Skeletal muscle cell (primary cell): ENCODE measurements at regions not wholly inside any gene's neighbourhood (a gene's known extent, or its start where the extent isn't known, plus 50 kb on each side); places are given as distances from the start of the nearest gene placed in this dataset.
"Not testable (repeated sequence)": the region's sequence is repeated elsewhere in the genome, so short reads cannot be mapped to it uniquely, and the experiment has no call there.

Experiments used
- DNase-seq: peaks from one replicate; pipeline ENCODE4 v3.0.0-alpha.2; 2010; ENCODE audit warnings: low read depth
- H3K4me3 ChIP-seq: 2 replicates; pipeline ENCODE4 v1.5.1; 2011; ENCODE audit warnings: low read depth, mild to moderate bottlenecking, control low read depth, low read length, moderate library complexity

DNA sequence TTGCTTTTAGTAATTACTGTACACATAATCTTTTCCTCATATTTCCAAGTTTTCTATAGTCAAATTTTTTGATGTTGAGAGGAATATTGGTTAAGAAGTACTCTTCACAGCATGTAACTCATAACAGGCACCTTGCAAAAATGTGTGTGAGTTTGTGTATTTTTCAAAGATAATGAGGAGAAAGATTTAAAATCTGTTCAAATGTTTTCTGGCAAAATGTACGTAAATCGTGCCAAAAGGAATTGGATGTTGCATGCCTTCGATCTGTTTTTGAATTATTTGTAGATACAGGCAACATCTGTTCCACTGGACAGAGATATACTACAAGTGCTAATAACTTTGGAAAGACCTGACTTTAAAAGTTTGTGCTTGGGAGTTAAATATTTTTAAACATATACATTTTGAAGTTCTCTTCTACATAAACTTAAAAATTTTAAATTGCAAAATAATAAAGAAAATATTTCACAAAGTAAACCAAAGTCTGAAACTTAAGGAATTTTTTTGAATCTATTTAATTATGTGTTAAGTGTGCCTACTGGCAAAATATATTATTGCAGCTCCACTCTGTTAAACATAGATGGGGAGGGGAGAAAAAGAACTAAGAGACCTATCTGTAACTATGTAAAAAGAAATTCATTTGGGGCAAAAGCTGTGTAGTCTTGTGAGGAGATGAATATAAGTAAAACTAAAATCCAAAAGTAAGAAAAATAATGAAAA lies 133.5 kb upstream of the UBE2E3 start:
- no peak for DNase-seq
- no peak overlapping the region for H3K4me3 ChIP-seq

- no peak overlapping the region for H3K4me3 ChIP-seq
- DNase-seq = no peak
Measured at GRCh38 chr2:180842461-180842860, 137.9 kb upstream of the UBE2E3 start.

DNA sequence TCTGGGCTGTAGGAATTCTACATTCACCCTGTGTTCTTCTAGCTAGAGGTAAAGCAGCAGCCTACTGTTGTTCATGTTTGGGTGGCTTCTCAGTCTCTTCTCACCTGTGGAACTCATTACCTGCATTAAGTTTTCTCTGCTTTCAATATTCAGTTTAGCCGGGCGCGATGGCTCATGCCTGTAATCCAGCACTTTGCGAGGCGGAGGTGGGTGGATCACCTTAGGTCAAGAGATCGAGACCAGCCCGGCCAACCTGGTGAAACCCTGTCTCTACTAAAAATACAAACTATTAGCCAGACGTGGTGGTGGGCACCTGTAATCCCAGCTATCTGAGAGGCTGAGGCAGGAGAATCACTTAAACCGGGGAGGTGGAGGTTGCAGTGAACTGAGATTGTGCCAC lies 139.8 kb upstream of the UBE2E3 start:
- no peak for DNase-seq
- no peak overlapping the region for H3K4me3 ChIP-seq

- DNase-seq = no peak
- no peak overlapping the region for H3K4me3 ChIP-seq
Measured at GRCh38 chr2:180829836-180830235, 150.6 kb upstream of the UBE2E3 start.

GRCh38 chr2:180829261-180829660 lies 151.1 kb upstream of the UBE2E3 start:
- no peak for DNase-seq
- no peak overlapping the region for H3K4me3 ChIP-seq

GRCh38 chr2:180828756-180829155 lies 151.6 kb upstream of the UBE2E3 start:
- no peak for DNase-seq
- H3K4me3 ChIP-seq = no peak overlapping the region

DNA sequence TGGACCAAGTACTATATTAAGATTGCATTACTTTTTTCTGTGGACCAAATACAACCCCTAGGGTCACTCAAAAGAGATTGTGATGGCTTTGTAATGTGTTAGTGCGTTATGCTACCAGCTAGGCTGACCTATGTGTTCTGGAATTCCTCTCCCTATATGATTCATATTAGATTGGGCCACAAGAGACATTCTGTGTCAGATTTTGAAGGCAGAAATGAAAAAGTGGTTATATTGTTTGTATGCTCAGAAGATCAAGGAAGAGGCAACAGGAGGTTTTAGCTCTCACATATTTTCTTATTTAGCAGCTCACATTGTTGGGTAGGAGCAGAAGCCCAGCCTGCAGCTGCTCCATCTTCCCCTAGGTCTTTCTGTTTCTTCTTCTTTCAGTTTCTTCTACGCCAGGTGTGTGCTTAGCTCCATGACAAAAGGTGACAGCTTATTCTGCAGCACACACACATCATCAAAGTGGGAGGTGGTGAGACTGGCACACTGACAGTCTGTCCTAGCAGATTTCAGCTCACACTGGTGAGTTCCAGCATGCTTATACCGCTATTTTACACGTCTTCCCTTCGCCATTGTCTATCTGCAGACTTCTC lies 156.8 kb upstream of the UBE2E3 start:
- peak; percentile 60 for DNase-seq
- H3K4me3 ChIP-seq = no peak overlapping the region

DNA sequence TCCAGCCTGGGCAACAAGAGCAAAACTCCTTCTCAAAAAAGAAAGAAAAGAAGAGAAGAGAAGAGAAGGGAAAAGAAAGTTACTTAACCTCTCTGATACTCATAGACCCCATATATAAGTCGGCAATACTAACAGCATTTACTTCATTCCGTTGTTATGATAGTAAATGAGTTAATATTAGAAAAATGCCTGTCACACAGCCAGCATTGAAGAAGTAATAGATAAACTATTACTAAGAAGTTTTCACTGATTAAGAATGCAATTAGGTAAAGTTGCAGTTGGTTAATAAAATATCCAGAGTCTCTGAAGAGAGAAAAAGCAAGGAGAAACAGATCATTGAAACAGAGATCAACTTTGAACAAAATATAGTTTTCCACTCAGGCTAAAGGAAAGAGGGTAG lies 161.3 kb upstream of the UBE2E3 start:
- no peak for DNase-seq
- no peak overlapping the region for H3K4me3 ChIP-seq

- DNase-seq, H3K4me3 ChIP-seq: not testable (repeated sequence)
Measured at GRCh38 chr2:180818700-180819099, 161.7 kb upstream of the UBE2E3 start.

DNA sequence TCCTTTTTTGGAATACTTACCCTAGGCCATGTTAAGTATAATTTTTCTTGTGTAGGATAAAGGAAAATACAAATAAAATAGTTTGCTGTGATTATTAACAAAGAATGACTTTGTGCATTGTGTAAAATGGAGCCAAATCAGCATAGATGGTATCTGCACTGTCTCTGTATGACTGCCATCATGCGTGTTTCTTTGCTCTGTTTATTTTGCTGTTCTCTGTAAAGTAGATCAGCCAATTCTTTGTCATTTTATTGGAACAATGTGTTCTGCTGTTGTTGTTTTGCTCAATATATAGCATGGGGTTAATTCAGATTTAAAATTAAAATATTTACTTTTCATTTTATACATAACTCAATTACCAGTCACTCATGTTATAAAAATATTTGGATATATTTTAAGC lies 181.3 kb upstream of the UBE2E3 start:
- DNase-seq = no peak
- no peak overlapping the region for H3K4me3 ChIP-seq

GRCh38 chr2:180790891-180791290 lies 189.5 kb upstream of the UBE2E3 start:
- peak; percentile 41 for DNase-seq
- no peak overlapping the region for H3K4me3 ChIP-seq

- no peak overlapping the region for H3K4me3 ChIP-seq
- no peak for DNase-seq
Measured at GRCh38 chr2:180787330-180787729, 193.1 kb upstream of the UBE2E3 start.

GRCh38 chr2:180781276-180781675 lies 199.1 kb upstream of the UBE2E3 start:
- H3K4me3 ChIP-seq = no peak overlapping the region
- no peak for DNase-seq

- no peak overlapping the region for H3K4me3 ChIP-seq
- no peak for DNase-seq
Measured at GRCh38 chr2:180778291-180778690, 202.1 kb upstream of the UBE2E3 start.

DNA sequence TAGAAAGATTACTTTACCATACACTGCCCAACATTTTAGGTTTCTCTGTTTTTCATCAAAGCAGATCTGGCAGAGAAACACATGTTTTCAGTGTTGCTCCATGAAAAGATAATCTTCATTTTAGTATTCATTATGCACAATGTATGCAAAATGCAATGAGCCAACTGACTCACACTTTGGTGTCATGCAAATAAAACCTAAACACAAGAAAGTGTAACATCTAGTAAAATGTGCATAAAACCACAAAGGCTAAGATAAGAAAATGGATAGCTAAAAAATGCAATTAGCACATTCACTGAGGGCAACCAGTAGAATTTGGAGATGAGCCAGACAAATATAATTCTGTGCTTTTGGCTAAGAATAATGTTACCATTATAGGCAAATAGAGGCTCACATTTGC lies 203.5 kb upstream of the UBE2E3 start:
- H3K4me3 ChIP-seq = no peak overlapping the region
- DNase-seq = no peak

DNA sequence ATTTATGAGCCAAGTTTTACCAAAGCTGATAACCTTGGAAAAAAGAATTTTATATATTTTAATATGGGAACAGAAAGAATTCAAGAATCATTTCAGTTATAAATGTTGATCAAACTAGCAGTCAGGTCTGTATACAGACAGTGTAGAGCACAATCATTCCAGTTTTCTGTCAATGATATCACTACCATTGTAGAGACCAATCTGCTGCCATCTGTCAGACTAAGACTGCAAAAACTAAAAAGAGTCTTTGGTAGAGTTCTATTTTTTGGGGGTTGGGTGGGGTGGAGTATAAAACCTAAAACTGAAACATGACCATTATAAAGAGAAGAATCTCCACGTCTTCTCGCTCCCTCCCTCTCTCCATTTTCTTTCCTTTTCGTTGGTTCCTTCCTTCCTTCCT lies 204.7 kb upstream of the UBE2E3 start:
- DNase-seq = no peak
- no peak overlapping the region for H3K4me3 ChIP-seq

DNA sequence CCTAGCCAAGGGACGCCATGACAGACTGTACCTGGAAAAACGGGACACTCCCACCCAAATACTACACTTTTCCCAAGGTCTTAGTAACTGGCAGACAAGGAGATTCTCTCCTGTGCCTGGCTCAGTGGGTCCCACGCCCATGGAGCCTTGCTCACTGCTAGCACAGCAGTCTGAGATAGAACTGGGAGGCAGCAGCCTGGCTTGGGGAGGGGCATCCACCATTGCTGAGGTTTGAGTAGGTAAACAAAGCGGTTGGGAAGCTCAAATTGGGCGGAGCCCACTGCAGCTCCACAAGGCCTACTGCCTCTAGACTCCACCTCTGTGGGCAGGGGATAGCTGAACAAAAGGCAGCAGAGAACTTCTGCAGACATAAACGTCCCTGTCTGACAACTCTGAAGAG lies 215.1 kb upstream of the UBE2E3 start:
- not testable (repeated sequence) for DNase-seq, H3K4me3 ChIP-seq

DNA sequence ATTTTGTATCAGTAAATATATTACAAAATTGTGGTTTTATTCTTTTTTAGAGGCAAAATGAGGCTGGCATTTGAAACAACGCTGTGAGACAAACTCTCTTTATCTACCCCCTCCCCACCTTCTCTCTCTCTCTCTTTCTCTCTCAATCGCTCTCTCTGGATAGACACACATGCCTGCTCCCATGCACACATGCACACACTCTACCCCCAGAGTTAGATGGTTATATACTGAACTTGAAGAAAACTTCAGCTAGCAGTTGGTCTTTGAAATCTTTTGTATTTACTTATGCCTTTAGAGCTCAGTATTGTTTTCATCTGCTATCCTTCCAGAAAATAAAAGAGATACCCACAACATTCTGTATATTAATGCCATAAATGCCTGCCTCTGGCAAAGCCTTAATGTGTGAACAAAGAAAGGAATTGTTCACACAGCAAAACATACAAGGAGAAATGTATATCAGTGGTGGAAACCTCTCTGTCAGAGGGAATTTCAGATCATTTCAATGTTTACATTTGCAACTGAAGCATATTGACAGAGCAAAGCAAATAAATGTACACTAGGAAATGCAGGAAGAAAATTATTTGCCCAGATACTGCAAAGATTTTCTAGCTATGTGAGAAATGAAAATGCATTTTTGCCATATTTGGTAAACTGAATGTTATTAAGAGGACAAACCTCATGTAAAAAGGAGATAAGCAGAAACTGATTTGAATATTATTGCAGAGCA lies 217.0 kb upstream of the UBE2E3 start:
- H3K4me3 ChIP-seq = no peak overlapping the region

GRCh38 chr2:180761224-180761623 lies 219.2 kb upstream of the UBE2E3 start:
- DNase-seq = peak; percentile 72
- no peak overlapping the region for H3K4me3 ChIP-seq

More for the DNA sequence above, 217.0 kb upstream of the UBE2E3 start:
- DNase-seq = no peak

GRCh38 chr2:180759631-180760030 lies 220.8 kb upstream of the UBE2E3 start:
- DNase-seq = no peak

More at GRCh38 chr2:180759631-180760030, 220.8 kb upstream of the UBE2E3 start:
- H3K4me3 ChIP-seq = no peak overlapping the region
